HG03095 (cell line): ENCODE measurements at regions not wholly inside any gene's neighbourhood (a gene's known extent, or its start where the extent isn't known, plus 50 kb on each side); places are given as distances from the start of the nearest gene placed in this dataset.

Source experiments
- ATAC-seq: cut with Tn5 transposase; IDR thresholded peaks from one replicate; pipeline ENCODE4 v1.9.1; 2021; ENCODE audit warnings: moderate library complexity; ENCODE audit not compliant: unreplicated experiment

- no peak for ATAC-seq
Measured at GRCh38 chr13:44271473-44271872, 102.2 kb upstream of the SERP2 start.

- ATAC-seq, result no peak
Measured at GRCh38 chr13:44271915-44272341, 101.7 kb upstream of the SERP2 start.

GRCh38 chr13:44272692-44273091, 100.9 kb upstream of the SERP2 start:
- ATAC-seq, result no peak

GRCh38 chr13:44273216-44273615, 100.4 kb upstream of the SERP2 start:
- ATAC-seq, result no peak

GRCh38 chr13:44273991-44274770, 99.4 kb upstream of the SERP2 start:
- peak; percentile 91 for ATAC-seq

GRCh38 chr13:44274771-44275205, 98.8 kb upstream of the SERP2 start:
- no peak for ATAC-seq

- no peak for ATAC-seq
Measured at GRCh38 chr13:44275381-44275780, 98.2 kb upstream of the SERP2 start.

- no peak for ATAC-seq
Measured at GRCh38 chr13:44276061-44276460, 97.6 kb upstream of the SERP2 start.

GRCh38 chr13:44277459-44277858, 96.2 kb upstream of the SERP2 start:
- ATAC-seq, result no peak

- no peak for ATAC-seq
Measured at GRCh38 chr13:44278166-44278565, 95.5 kb upstream of the SERP2 start.

- no peak for ATAC-seq
Measured at GRCh38 chr13:44280456-44280855, 93.2 kb upstream of the SERP2 start.

- no peak for ATAC-seq
Measured at GRCh38 chr13:44281252-44282000, 92.2 kb upstream of the SERP2 start.

- ATAC-seq, result no peak
Measured at GRCh38 chr13:44283600-44283999, 90.0 kb upstream of the SERP2 start.

GRCh38 chr13:44287958-44288357, 85.7 kb upstream of the SERP2 start:
- ATAC-seq, result no peak

GRCh38 chr13:44292545-44292944, 81.1 kb upstream of the SERP2 start:
- no peak for ATAC-seq

- ATAC-seq, result no peak
Measured at GRCh38 chr13:44293374-44293773, 80.2 kb upstream of the SERP2 start.

- ATAC-seq, result no peak
Measured at GRCh38 chr13:44293908-44294735, 79.5 kb upstream of the SERP2 start.

GRCh38 chr13:44294876-44295275, 78.7 kb upstream of the SERP2 start:
- ATAC-seq, result no peak

- ATAC-seq, result no peak
Measured at GRCh38 chr13:44296856-44297255, 76.8 kb upstream of the SERP2 start.

- ATAC-seq, result no peak
Measured at GRCh38 chr13:44298314-44298713, 75.3 kb upstream of the SERP2 start.

- ATAC-seq, result no peak
Measured at GRCh38 chr13:44299152-44299943, 74.3 kb upstream of the SERP2 start.
